ENCODE measurements at regions not wholly inside any gene's neighbourhood (a gene's known extent, or its start where the extent isn't known, plus 50 kb on each side); places are given as distances from the start of the nearest gene placed in this dataset.

- TF ChIP-seq, protein P1, sequence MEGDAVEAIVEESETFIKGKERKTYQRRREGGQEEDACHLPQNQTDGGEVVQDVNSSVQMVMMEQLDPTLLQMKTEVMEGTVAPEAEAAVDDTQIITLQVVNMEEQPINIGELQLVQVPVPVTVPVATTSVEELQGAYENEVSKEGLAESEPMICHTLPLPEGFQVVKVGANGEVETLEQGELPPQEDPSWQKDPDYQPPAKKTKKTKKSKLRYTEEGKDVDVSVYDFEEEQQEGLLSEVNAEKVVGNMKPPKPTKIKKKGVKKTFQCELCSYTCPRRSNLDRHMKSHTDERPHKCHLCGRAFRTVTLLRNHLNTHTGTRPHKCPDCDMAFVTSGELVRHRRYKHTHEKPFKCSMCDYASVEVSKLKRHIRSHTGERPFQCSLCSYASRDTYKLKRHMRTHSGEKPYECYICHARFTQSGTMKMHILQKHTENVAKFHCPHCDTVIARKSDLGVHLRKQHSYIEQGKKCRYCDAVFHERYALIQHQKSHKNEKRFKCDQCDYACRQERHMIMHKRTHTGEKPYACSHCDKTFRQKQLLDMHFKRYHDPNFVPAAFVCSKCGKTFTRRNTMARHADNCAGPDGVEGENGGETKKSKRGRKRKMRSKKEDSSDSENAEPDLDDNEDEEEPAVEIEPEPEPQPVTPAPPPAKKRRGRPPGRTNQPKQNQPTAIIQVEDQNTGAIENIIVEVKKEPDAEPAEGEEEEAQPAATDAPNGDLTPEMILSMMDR (conservative IDR thresholded peaks at IDR 0.05 in 1 of 2, IDR thresholded peaks at IDR 0.05 in 1 of 2; ENCODE audit: low read depth in 1 of 2, low read length in 2 of 2): no peak
- no peak for TF ChIP-seq EZH2 (IDR thresholded peaks at IDR 0.05; ENCODE audit: low read length, missing control alignments)
These were observed 58.8 kb downstream of the TMEM30B start for GRCh38 chr14:61222388-61222787.
